Anterior cingulate cortex (tissue), 58 donors: ENCODE measurements at regions not wholly inside any gene's neighbourhood (a gene's known extent, or its start where the extent isn't known, plus 50 kb on each side); places are given as distances from the start of the nearest gene placed in this dataset.

Experiments
- DNase-seq, 58 donors: peaks; one replicate each; lab custom pipeline; 2025; lab: John Stamatoyannopoulos, UW

DNA sequence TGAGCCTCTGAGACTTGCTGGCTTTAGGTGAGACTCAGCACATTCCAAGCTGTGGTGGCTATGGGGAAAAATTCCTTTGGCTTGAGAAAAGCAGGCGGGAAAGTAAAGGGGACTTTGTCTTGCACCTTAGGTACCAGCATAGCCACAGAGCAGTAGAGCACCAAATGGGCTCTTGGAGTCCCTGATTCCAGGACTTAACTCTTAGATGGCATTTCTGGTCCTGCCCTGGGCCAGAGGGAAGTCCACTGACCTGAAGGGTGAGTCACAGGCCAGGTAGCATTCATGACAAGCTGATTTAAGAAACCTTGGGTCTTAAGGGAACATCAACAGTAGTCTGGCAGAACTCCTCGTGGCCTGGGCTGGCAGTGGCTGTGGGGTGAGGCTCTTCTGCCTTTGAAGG lies 344.7 kb downstream of the DUSP10 start:
- no peak for DNase-seq

DNA sequence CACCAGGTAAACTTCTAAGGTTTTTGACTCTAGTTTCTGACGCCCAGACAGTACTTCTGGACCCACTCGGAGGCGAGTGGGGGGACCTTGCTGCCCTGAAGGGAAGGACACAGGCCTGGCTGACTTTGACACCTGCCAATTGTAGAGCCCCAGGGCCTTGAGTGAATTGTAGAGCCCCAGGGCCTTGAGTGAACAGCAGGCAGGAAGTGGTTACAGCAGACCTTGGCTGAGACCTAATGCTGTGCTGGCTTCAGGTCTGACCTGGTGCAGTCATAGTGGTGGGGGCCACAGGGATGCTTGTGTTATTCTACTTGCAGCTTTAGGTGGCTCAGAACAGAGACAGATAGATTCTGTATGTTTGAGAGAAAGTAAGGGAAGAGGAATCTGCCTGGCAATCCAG lies 344.3 kb downstream of the DUSP10 start:
- no peak for DNase-seq

DNA sequence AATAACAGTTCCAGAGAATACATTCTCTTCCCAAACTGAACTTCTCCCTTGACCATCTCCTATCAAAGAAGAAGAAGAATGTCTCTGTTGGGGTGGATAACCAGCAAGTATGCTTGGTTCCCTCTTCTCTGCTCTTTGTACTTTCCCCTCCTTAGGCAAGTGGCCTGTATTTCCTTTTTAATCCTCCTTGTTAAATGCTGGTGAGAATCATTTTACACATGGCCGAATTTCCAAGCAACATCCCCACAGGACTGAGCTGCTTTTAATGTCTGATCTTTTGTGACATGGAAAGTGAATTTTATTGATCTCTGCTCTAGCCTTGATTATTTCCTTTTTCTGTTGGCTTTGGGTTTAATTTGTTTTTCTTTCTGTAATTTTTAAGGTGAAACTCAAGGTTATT lies 336.7 kb downstream of the DUSP10 start:
- DNase-seq: no peak

DNA sequence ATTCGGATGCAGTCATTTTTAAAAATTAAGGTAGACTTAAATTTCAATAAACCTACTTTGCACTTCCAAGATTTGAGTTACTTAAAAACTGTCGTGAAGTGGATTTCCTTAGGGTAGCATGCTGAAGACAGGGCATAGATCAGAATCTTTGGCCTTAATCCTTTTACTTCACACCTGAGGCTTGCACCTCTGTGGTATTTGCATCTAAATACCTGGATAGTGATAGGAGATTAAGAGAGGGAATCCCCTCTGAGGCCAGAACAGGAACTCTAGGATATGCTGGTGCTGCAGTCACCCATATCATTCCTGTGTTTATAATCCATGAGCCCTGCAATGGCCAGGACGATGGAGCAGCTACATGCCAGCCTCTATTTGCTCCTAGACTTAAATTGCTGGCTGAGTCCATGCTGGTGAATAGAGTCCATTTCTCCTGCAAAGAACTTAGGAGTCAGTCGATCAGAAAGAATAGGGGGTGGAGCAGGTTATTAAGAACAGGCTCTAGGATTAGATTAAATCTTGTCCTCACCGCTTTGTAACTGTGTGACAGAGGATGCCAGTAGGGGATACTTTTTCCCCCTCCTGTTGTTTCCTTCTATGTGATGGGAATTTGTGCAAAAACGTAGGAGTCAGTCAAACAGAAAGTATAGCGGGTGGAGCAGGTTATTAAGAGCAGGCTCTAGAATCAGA lies 333.6 kb downstream of the DUSP10 start:
- no peak for DNase-seq

DNA sequence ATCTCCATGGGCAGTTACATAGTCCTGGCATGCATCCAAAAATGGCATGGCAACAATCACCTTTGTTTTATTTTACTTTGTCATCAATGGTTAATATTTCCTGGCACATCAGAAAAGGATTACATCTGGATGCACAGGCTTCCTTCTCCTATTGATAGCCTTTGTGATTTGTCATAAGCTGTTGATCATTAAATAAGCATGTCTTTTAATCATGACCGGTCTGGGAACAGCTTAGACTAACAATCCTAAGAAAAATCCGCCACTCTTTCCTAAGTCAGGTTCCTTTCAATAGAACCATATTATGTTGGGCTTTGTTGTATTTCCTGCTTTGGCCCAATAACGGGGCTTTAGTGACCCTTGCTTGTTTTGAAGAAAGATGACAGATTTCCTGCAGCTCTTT lies 330.6 kb downstream of the DUSP10 start:
- DNase-seq: no peak

DNA sequence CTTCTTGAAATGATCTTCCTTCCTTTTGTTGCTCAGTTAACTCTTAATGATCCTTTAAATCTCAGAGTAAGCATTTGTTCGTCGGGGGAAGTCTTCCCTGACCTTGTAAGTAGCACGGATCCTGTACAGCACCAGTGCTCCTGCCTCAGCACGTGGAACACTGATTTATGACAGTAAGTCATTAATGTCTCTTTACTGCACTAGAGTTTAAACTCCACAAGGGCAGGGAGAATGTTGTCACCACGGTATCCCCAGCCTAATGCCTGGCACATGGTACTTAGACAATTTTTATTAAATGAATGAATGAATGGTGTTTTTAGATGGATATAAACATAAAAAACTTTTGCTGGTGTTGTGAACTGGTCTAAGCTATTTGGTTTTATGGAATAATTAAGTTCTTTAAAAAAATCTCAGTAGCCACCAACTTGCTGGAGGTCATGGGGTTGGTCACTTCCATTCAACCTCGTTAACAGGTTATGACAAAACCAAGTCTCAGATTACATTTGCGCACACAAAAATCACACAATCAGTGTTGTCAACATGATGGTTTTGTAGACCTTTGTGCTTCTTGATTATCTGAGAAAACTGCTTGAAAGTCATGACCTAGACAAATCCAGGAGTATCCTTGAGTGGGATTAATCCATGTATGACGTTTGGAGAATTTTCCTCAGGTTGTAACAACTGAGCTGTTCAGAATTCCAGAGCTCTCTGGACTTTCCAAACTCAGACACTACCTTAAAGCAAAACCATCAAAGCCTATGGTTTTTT lies 326.9 kb downstream of the DUSP10 start:
- no peak for DNase-seq

DNA sequence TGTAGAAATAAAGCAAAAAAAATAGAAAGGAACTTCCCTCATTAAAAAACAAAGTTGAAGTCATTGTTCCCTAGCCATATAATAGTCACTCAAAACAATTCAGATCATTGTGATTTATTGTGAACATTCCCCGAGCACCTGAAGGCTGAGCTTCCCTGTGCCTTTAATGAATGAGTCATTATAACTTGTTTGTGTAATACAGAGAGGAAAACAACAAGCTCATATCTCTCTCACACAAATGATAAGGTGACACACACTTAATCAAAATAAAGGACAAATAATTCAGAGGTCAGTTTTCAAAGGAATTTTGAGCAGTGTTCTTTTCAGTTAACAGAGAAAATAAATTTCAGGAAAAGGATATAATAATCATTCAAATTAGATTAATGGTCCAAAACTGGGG lies 326.2 kb downstream of the DUSP10 start:
- DNase-seq: no peak

DNA sequence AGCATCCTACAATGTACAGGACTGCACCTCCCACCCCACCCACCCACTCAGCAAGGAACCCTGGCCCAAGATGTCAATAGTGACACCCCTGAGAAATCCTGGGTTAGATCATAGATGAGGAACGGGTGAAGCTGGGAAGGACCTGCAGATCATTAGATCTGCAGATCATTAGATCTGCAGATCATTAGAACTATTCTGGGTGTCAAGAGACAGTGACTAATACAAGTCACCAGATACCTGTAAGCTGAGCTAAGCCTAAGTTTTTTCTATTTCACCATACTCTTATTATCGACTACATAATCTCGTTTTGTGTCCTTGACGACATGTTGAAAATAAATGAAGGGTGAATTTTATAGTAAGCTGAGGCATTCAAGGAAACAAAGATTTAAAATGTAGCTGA lies 325.7 kb downstream of the DUSP10 start:
- DNase-seq: no peak

DNA sequence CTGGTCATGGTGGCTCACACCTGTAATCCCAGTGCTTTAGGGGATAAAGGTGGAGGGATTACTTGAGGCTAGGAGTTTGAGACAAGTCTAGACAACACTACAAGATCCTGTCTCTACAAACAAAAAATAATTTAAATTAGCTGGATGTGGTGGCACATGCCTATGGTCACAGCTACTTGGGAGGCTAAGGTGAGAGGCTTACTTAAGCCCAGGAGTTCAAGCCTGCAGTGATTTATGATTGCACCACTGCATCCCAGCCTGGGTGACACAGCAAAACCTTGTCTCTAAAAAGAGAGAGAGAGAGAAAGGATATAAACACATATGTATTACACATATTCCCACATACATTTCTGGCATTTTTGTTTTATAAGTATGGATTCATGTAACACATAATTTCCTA lies 325.2 kb downstream of the DUSP10 start:
- DNase-seq: no peak

DNA sequence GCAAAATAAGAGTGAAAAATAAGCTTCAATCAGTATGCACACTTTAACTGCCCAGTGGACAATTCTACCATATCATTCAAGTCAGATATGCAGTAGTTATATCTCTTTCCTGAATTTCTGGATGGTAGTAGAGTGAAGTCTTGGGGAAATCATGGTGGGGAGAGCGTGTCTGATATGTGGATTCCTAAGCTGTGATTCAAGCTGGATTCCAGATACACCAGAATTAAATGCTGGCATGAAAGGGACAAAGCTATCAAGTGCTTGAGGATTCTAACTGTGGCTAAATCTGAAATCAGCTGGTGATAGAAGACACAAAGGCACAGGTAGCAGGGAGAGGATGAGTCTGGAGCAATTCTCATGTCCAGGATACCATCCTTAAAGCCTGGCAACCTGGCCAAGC lies 323.5 kb downstream of the DUSP10 start:
- DNase-seq: no peak

DNA sequence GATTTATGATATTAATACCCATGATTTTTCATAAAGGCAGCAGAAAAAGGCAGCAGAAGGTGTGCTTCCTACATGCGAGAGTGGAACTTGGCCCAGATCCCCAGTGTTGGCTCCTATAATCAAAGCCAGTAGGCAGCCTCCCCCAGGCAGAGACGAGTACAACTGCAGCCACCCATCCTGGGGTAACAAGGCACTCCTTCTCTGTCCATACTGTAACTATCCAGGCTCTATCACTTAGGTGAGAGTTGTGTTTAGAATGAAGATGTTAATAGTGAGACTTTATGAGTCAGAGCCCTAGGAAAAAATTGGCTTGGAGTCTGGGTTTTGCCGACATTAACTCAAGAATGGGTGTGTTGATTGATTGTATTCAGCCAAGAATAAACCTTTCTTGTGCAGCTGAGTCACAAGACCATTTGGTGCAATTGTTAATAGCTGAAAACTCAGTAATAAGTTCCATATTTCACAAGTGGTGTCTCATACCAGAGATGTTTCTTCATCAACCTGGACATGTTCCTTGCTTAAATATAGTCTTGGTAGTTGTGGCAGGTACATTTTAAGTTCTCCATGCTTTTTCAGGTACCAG lies 322.3 kb downstream of the DUSP10 start:
- DNase-seq: no peak

DNA sequence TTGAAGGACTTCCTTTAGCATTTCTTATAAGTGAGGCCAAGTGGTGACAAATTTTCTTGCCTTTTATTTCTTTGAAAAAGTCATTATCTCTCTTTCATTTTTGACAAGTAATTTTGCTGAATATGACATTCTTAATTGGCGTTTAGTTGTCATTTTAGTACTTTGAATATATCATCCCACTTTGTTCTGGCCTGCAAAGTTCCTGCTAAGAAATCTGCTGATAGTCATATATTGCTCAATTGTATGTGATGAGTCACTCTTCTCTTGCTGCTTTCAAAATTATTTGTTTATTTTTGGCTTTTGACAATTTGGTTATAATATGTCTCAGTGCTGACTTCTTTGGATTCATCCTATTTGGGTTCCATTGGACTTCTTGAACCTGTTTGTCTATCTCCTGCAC lies 312.6 kb downstream of the DUSP10 start:
- DNase-seq: no peak

DNA sequence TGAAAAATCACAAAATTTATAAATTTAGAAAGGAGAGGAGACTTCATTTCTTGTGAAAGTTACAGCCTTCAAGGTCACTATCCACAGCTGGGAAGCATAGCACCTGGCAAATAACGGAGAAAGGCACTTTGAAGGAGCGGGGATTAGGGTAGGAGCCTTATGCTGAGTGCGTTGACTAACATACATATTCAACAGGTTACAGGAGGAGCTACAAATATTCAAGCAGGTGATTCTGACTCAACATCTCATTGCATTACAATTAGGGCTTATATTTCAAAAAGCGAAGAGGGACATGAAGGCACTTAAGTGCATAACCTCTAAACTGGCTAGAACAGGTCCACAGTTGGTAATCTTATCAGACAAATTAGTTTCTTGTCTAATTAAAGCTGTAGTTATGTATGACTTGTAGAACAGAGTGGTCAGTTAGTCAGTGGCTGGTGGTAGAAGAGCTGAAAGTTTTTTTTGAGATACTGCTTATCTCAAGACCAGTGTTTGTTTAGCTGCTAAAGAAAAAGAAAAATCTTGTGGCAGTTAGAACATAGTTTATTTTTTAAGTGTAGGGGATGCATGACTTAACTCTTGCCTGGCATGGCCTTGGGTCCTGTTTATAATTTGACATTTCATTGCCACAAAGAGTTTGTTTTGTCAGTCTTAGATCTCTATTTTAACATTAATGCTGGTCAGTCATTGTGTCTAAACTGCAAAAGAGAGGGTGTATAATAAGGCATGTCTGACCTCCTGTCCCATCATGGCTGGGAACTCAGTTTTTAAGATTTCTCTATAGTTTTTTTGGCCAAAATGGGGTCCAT lies 311.5 kb downstream of the DUSP10 start:
- DNase-seq: no peak

DNA sequence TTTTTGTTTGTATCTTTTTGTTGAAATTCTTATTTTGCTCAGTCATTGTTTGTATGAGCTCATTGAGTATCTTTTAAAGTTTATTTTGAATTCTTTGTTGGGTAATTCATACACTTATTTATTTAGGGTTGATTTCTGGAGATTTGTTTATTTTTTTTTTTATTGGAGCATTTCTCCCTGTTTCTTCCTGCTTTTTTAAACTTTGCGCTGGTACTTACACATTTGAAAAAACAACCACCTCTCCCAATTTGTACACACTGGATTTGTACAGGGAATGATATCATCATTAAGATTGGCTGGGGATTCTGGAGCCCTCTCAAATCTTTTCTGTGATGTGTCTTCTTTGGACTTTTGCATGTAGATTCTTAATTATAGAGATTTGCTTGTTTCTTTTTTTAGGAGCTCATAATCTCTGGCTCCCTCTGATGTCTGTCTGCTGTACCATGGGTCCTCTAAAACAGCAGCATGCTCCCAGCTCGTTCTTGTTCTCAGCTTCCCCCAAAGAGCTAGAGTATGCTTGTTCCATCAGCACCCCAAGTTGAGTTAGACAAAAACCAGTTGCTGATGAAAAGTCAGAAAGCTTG lies 310.7 kb downstream of the DUSP10 start:
- DNase-seq: no peak

DNA sequence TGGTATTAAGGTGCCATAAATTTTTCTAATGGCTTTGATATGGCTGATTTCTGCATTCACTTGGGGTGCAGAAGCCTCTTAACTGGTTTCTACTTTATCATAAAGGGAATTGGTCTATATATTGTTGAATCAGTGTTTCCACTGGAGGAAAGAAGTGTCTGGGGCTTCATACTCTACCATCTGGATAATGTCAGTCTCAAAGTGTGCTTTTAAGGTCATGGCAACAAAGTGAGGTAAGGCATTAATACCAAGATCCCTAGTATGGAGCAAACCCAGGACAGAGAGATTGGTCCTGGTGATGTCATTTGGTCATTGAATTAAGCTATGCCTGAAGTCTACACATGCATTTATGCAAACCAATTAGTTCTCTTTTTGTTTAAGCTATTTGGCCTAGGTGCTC lies 309.9 kb downstream of the DUSP10 start:
- DNase-seq: no peak

DNA sequence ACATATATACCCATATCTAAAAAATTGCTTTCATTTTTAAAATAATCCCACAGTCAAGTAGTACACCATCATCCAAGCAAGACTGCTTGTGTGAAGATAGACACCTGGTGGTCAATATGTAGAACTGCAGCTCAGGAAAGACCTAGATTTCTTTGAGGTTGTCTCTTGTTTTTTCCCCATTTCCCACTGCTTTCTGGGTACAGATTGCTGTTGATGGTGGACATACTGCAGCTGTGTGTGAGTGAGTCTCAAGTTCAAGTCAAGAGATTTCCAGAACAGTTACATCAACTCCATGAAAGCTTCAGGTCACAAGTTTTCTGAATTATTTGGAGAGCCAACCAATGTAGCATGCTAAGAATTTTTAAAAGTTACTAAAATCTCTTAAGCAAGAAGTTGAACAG lies 306.4 kb downstream of the DUSP10 start:
- DNase-seq: peak in 1 of 58 donors; percentile 38

DNA sequence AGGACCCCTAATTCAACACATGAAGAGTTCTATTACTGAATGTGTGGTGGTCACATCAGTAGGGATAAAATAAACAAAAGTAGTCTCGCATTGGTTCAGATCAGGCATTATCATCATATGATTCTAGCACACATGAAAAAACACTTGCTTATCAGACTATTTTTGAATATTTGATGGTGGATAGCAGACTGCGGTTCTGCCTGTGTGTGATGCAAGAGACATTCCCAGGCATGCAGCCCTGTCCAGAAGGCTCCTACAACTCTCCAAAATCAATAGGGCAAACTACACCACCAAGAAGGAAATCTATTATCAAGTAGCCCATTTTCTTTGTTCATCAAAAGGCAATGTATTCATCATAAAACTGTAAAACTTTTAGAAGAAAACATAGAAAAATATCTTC lies 304.7 kb downstream of the DUSP10 start:
- no peak for DNase-seq

DNA sequence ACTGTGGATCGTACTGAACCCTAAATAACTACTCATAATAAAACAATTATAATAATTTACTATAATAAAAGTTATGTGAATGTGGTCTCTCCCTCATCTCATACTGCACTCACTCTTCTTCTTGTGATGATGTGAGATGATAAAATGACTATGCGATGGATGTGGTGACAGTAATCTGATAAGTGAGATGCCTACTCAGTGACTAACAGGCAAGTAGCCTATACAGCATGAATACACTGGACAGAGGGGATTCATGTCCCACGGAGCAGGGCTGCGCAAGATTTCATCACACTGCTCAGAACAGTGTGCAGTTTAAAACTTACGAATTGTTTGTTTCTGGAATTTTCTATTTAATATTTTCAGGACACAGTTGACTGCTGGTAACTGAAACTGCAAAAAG lies 304.0 kb downstream of the DUSP10 start:
- DNase-seq: no peak

DNA sequence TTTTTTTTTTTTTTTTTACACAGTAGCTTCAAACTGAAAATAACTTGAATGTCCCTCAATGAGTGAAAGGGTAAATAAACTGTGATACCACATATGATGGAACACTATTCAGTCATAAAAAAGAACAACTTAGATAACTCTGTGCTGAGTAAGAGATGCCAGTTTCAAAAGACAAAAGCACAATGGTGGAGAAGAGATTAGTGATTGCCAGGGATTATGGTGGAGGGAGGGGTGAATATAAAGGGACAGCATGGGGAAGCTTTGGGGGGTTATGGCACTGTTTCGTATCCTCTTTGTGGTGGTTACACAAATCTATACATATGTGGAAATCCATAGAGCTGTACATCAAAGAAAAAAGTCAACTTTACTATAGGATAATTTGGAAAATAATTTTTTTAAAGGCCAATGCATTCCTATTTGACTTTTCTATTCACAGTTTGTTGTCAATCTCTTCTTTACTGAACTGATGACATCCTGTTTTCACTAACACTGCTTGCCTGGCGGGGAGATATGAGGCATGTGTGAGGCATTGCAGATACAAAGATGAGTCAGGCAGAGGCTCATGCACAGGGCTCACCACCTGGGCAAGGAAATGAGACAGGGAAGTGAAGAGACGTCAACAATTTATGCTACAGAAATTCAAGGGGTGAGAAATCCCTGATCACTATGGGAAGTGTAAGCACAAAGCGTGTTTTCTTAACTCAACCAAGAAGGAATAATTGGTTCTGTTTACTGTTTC lies 302.7 kb downstream of the DUSP10 start:
- DNase-seq: no peak
